ENCODE measurements at regions not wholly inside any gene's neighbourhood (a gene's known extent, or its start where the extent isn't known, plus 50 kb on each side); places are given as distances from the start of the nearest gene placed in this dataset.

DNA sequence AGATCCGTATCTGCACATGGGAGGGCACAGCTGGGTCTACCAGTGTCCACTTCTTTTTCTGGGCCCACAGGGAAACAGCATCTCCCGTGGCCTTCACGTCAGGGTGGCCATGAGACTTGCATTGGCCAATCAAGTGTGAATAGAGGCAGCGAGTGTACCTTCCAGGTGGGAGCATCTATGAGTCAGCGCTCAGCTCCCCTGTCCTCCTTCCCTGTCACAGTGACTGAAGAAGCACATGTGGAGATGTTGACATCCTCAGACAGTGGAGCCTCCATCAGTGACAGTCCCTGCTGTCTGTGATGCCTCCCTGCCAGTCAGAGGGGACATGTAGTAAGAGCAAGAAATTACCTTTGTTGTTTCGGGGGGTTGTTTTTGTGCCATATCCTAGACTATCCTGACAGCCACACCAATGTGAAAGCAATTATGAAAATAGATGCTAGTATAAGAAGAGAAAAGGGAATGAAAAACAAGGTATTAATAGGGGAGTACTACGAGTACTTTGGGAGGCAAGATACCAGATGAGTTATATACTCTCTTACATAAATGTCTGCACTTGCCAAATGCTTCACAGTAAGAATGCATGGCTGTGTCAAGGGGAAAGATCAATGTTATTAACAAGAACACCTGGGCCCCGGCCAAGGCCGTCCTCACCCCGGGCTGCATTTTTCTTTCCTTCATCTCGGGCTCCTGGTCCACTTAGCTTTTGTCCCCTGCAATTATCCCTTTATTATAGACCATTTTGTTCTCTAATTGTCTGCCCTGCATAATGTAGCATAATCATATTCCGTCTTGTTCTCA lies 86.0 kb downstream of the MATN1 start:
- DNase-seq (ENCODE audit: low read depth), result no peak
- H3K4me3 ChIP-seq (replicated peaks; ENCODE audit: low read depth, low read length), result no peak overlapping the region
- no peak for TF ChIP-seq CTCF (IDR thresholded peaks at IDR 0.05; ENCODE audit: low read length, missing control alignments)

GRCh38 chr1:30636621-30637020 lies 86.8 kb downstream of the MATN1 start:
- TF ChIP-seq CTCF (IDR thresholded peaks at IDR 0.05; ENCODE audit: low read length, missing control alignments), result no peak
- no peak for DNase-seq (ENCODE audit: low read depth)

DNA sequence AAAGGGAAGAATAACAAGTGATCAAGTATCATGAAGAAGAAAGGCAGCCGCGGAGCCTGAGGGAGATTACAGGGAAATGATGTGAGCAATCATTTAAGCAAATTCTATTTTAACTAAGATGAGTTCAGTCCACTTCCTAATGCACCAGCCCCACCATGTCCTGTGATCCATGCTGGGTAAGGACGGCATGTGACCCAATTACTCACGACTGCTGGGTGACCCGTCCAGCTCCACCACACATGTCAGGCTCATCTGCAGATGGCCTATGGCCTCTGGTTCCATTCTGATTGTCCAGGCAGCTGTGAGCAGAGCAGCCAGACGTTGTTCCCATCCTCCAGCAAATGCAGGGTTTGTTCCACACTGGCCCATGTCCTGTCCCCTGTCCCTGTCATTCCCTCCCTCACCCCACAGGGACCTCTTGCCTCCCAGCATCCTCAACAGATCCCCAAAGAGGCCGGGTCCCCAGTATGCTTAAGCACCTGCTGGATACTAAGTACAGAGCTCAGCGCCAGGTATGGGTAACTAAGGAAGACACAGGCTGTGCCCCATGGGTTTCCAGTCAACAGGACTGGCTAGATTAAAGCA lies 87.9 kb downstream of the MATN1 start:
- TF ChIP-seq CTCF (IDR thresholded peaks at IDR 0.05; ENCODE audit: low read length, missing control alignments), result no peak
- no peak for DNase-seq (ENCODE audit: low read depth)
- H3K4me3 ChIP-seq (replicated peaks; ENCODE audit: low read depth, low read length), result no peak overlapping the region

More at GRCh38 chr1:30636621-30637020, 86.8 kb downstream of the MATN1 start:
- no peak overlapping the region for H3K4me3 ChIP-seq (replicated peaks; ENCODE audit: low read depth, low read length)

GRCh38 chr1:30634507-30634906 lies 88.9 kb downstream of the MATN1 start:
- TF ChIP-seq CTCF (IDR thresholded peaks at IDR 0.05; ENCODE audit: low read length, missing control alignments), result no peak
- no peak for DNase-seq (ENCODE audit: low read depth)
- no peak overlapping the region for H3K4me3 ChIP-seq (replicated peaks; ENCODE audit: low read depth, low read length)

GRCh38 chr1:30633294-30633693 lies 90.1 kb downstream of the MATN1 start:
- TF ChIP-seq CTCF (IDR thresholded peaks at IDR 0.05; ENCODE audit: low read length, missing control alignments), result no peak
- no peak overlapping the region for H3K4me3 ChIP-seq (replicated peaks; ENCODE audit: low read depth, low read length)
- no peak for DNase-seq (ENCODE audit: low read depth)

DNA sequence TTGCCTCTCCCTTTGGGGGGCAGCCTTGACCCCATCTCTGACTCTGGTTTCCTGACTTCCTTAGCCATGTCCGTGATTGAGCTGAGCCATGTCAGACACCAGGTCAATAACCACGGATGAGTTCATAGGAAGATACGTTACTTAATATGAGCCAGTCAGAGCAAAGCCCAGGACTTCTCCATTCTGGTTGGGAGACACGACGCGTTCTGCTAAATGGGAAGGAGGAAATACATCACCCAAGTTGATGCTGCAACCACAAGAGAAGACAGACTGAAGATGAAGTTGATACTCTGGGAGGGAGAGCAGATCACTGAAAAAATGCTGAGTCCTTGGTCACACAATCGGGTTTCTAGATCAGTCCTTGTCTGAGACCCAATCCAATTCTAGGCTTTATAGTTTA lies 90.9 kb downstream of the MATN1 start:
- no peak overlapping the region for H3K4me3 ChIP-seq (replicated peaks; ENCODE audit: low read depth, low read length)
- TF ChIP-seq CTCF (IDR thresholded peaks at IDR 0.05; ENCODE audit: low read length, missing control alignments), result no peak
- DNase-seq (ENCODE audit: low read depth), result no peak

Data from fibroblast of pulmonary artery (primary cell).